Epithelial cell of esophagus (primary cell): ENCODE measurements at regions not wholly inside any gene's neighbourhood (a gene's known extent, or its start where the extent isn't known, plus 50 kb on each side); places are given as distances from the start of the nearest gene placed in this dataset.

Experiments
- DNase-seq: peaks from one replicate; pipeline ENCODE4 v3.0.0; 2010; ENCODE audit warnings: low read depth
- H3K4me3 ChIP-seq: 2 replicates; pipeline ENCODE4 v1.5.1; 2011; ENCODE audit warnings: mild to moderate bottlenecking, low read length, control low read depth
- TF ChIP-seq, protein P1 (sequence below): IDR thresholded peaks from 2 replicates; pipeline ENCODE4 v1.5.1; 2011; ENCODE audit warnings: low read depth, mild to moderate bottlenecking, low read length, control low read depth, inconsistent platforms; ENCODE audit not compliant: insufficient read depth; ENCODE audit errors: missing control alignments

- DNase-seq: no peak
- TF ChIP-seq, protein P1, sequence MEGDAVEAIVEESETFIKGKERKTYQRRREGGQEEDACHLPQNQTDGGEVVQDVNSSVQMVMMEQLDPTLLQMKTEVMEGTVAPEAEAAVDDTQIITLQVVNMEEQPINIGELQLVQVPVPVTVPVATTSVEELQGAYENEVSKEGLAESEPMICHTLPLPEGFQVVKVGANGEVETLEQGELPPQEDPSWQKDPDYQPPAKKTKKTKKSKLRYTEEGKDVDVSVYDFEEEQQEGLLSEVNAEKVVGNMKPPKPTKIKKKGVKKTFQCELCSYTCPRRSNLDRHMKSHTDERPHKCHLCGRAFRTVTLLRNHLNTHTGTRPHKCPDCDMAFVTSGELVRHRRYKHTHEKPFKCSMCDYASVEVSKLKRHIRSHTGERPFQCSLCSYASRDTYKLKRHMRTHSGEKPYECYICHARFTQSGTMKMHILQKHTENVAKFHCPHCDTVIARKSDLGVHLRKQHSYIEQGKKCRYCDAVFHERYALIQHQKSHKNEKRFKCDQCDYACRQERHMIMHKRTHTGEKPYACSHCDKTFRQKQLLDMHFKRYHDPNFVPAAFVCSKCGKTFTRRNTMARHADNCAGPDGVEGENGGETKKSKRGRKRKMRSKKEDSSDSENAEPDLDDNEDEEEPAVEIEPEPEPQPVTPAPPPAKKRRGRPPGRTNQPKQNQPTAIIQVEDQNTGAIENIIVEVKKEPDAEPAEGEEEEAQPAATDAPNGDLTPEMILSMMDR: no peak
- H3K4me3 ChIP-seq: no peak overlapping the region
Measured at GRCh38 chr4:41883988-41884734, 51.1 kb upstream of the TMEM33 start.

DNA sequence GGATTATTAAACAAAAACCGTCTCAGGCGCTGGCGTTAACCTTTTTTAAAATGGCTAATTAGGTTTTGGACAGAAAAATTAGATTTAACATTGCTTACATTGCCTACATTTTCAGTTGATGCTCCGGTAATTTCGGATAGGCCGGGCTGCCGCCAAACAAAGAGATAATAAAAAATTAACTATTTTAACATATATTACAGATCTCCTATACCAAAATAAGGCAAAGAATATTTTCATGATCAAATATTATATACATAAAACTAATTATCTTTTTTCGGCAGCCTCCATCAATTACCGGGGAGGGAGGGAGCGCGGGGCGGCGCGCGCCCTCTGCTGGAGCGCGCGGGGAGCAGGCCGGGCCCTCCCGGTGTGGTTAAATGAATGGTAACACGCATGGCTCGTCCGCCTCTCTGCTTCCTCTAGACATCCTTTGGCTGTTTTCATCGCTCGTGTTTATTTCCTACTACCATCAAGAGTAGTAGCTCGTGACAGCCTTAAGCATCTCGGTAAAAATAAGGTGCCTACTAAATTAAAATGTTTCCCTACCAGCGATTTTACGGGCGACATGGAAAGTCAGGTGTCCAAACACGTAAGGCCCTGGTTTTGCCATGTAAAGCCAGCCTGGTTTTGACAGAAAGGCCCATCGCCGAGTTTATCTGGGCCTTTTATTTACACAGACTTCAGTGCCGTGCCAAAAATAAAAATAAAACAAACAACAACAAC is 52.4 kb upstream of the TMEM33 start:
- DNase-seq: peak; percentile 51
- H3K4me3 ChIP-seq: no peak overlapping the region
- TF ChIP-seq, protein P1: peak; percentile 61

- H3K4me3 ChIP-seq: peak overlapping the region; percentile 3
- TF ChIP-seq, protein P1: no peak
Measured at GRCh38 chr4:41881981-41882624, 53.1 kb upstream of the TMEM33 start.

DNA sequence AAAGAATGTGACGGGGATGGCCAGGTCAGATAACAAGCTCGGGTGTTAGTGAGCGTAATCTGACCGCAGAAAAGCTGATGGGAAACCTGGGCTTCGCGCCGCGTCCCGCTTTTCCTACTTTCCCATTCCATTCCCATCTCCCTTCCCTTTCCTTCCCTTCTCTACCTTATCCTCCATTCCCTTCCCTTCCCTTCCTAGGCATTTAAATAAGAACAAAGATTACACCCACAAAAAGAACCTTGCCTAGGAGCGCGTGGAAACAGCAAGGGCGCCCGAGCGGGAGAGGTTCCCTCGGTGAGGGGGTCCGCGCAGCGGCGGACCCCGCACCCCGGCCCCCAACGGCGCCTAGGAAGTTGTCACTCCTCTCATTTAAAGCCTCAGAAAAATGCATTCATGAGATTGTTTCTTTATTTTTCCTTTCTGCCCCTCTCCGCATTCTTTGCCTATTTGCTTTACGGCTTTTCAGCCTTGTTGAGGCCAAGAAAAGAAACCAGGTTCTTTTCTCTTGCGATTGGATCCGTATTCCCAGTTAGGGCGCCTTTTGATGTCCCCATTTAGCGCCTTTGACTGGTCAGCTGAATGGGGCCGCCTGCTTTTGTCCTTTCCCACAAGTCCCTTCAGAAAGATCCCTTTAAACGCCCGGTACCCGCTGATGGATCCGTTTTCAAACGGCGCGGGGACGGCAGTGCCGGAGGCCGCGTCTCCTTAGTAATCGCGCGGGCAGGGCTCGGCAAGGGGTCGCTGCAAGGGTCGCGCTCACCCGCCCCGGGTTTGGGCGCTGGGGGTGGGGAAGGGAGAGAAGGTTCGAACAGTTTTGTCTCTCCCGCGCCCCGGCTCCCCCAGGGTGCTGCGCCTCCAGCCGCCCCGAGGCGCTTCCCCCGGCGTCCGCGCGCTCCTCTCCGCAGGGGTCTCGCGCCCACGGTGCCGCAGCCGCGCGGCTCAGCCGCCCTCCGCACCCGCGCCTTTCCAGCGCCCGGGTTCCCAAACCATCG is 54.1 kb upstream of the TMEM33 start:
- TF ChIP-seq, protein P1: no peak
- peak overlapping the region; percentile 4 for H3K4me3 ChIP-seq

More at GRCh38 chr4:41881981-41882624, 53.1 kb upstream of the TMEM33 start:
- DNase-seq: no peak

DNA sequence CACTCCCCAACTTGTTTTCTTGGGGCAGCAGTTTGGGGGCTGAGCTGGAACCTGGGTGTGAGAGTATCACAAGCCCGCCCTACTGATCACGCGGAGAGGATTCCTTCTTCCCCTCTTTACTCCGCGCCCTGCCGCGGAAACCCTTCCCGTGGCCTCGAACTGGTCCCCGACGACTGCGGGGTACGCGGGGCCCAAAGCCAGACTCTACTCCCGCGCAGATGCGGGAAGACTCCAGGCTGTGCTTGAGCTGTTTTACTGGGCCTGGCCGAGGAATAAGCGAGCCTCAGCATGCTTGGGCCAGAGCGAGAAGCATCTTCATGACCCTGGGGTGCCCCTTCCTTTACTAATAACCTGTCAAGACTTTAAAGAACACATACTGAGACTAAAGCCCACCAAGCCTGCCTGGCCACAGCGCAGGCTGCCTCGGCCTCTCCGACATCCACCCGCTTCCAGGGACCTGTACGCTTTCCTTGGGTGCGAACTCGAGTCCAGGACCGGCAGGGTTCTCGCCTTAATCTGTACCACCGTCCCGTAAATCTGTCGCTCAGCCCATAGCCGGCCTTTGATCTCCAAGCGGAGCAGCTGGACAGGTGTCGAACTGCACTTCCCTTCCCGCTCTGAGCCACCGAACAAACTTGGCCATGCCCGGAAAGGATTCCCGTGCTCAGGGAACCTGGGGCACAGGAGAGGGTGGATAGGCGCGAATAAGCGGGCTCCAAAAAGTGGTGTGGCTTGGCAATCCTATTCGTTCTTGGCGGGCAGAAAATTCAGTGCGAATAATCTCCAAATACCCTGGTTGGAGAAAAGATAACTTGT is 55.0 kb upstream of the TMEM33 start:
- TF ChIP-seq, protein P1: no peak
- no peak overlapping the region for H3K4me3 ChIP-seq
- DNase-seq: no peak

More for the DNA sequence above, 54.1 kb upstream of the TMEM33 start:
- DNase-seq: no peak
